HepG2 (cell line): ENCODE measurements at regions not wholly inside any gene's neighbourhood (a gene's known extent, or its start where the extent isn't known, plus 50 kb on each side); places are given as distances from the start of the nearest gene placed in this dataset.
A peak's percentile ranks its signal among the peaks of the same experiment; 100 is the strongest.

ENCODE experiments used
- FOSL2 ChIP-seq: sonication (generic); formaldehyde crosslinking; IDR thresholded peaks from 2 replicates; pipeline ENCODE4 v1.4.0; 2020; ENCODE audit warnings: missing genetic modification reagents
- HDAC2 ChIP-seq: sonication (generic); formaldehyde crosslinking; IDR thresholded peaks from 2 replicates; pipeline ENCODE4 v1.4.0; 2020; ENCODE audit warnings: missing genetic modification reagents
- HHEX ChIP-seq: IDR thresholded peaks from 2 replicates; pipeline ENCODE4 v1.6.1; 2016; ENCODE audit warnings: control low read depth
- IKZF4 ChIP-seq: sonication (generic); formaldehyde crosslinking; IDR thresholded peaks from 2 replicates; pipeline ENCODE4 v1.5.1; 2020; ENCODE audit warnings: borderline replicate concordance, mild to moderate bottlenecking, low read depth, missing genetic modification reagents; ENCODE audit errors: not compliant biosample characterization
- IRF2 ChIP-seq: IDR thresholded peaks from 2 replicates; pipeline ENCODE4 v1.6.1; 2018; ENCODE audit warnings: missing genetic modification reagents, missing compliant biosample characterization
- KDM1A ChIP-seq: IDR thresholded peaks from 2 replicates; pipeline ENCODE4 v1.6.1; 2016; ENCODE audit warnings: missing compliant biosample characterization
- KDM5A ChIP-seq: fragments of 200-600 bp; sonication (generic); IDR thresholded peaks from 2 replicates; pipeline ENCODE4 v1.7.0; 2018; ENCODE audit warnings: antibody characterized with exemption, mild to moderate bottlenecking, low read length, borderline replicate concordance
- MAFK ChIP-seq, 2 experiments: IDR thresholded peaks in 1 of 2; conservative IDR thresholded peaks in 1 of 2; 2 replicates each; pipeline ENCODE4 v1.6.1; 2011; ENCODE audit warnings: improper control_type of control experiment in 2 of 2, low read length in 2 of 2
- NFE2 ChIP-seq: sonication (generic); formaldehyde crosslinking; IDR thresholded peaks from 2 replicates; pipeline ENCODE4 v1.4.0; 2020; ENCODE audit warnings: missing genetic modification reagents
- PTBP1 ChIP-seq: fragments of 200-400 bp; formaldehyde crosslinking; IDR thresholded peaks from 2 replicates; pipeline ENCODE4 v1.6.1; 2018; ENCODE audit warnings: low read length, low read depth; ENCODE audit not compliant: poor library complexity, severe bottlenecking
- RXRB ChIP-seq: IDR thresholded peaks from 2 replicates; pipeline ENCODE4 v1.6.1; 2016; ENCODE audit warnings: borderline replicate concordance, missing genetic modification reagents, missing compliant biosample characterization
- SIX1 ChIP-seq: sonication (generic); formaldehyde crosslinking; IDR thresholded peaks from 2 replicates; pipeline ENCODE4 v1.4.0; 2020; ENCODE audit warnings: missing genetic modification reagents, borderline replicate concordance
- SOX5 ChIP-seq: IDR thresholded peaks from 2 replicates; pipeline ENCODE4 v1.6.1; 2016; ENCODE audit warnings: borderline replicate concordance
- SP5 ChIP-seq: IDR thresholded peaks from 2 replicates; pipeline ENCODE4 v1.6.1; 2016; ENCODE audit warnings: low read depth, borderline replicate concordance
- SRSF1 ChIP-seq: fragments of 200-400 bp; formaldehyde crosslinking; optimal IDR thresholded peaks from 2 replicates; pipeline ENCODE3; 2017; ENCODE audit warnings: mild to moderate bottlenecking, low read depth, low read length, moderate library complexity
- ZBTB7A ChIP-seq: sonication (generic); formaldehyde crosslinking; IDR thresholded peaks from 2 replicates; pipeline ENCODE4 v1.8.0; 2022; ENCODE audit warnings: mild to moderate bottlenecking, missing genetic modification reagents
- ZFP82 ChIP-seq: sonication (generic); formaldehyde crosslinking; IDR thresholded peaks from 2 replicates; pipeline ENCODE4 v1.5.1; 2020; ENCODE audit warnings: mild to moderate bottlenecking, missing genetic modification reagents, borderline replicate concordance
- ZNF550 ChIP-seq: sonication (generic); formaldehyde crosslinking; IDR thresholded peaks from 2 replicates; pipeline ENCODE4 v1.4.0; 2020; ENCODE audit warnings: mild to moderate bottlenecking, missing genetic modification reagents, borderline replicate concordance
- ZNF629 ChIP-seq: sonication (generic); formaldehyde crosslinking; conservative IDR thresholded peaks from 2 replicates; pipeline ENCODE4 v1.5.0; 2020; ENCODE audit warnings: missing genetic modification reagents
- ZNF644 ChIP-seq: IDR thresholded peaks from 2 replicates; pipeline ENCODE4 v1.6.1; 2016; ENCODE audit warnings: low read depth
- ZNF709 ChIP-seq: sonication (generic); formaldehyde crosslinking; IDR thresholded peaks from 2 replicates; pipeline ENCODE4 v1.5.0; 2020; ENCODE audit warnings: mild to moderate bottlenecking, missing genetic modification reagents
- ZNF772 ChIP-seq: sonication (generic); formaldehyde crosslinking; IDR thresholded peaks from 2 replicates; pipeline ENCODE4 v1.5.0; 2020; ENCODE audit warnings: mild to moderate bottlenecking, missing genetic modification reagents
- ZNF792 ChIP-seq: IDR thresholded peaks from 2 replicates; pipeline ENCODE4 v1.6.1; 2016
- TF ChIP-seq, protein P1 (sequence below): sonication (generic); formaldehyde crosslinking; IDR thresholded peaks from 2 replicates; pipeline ENCODE4 v1.9.0; 2021; ENCODE audit warnings: missing genetic modification reagents, mild to moderate bottlenecking, borderline replicate concordance
- TF ChIP-seq, protein P2 (sequence below): sonication (generic); formaldehyde crosslinking; IDR thresholded peaks from 2 replicates; pipeline ENCODE4 v1.4.0; 2020; ENCODE audit warnings: missing genetic modification reagents
- TF ChIP-seq, protein P3 (sequence below): IDR thresholded peaks from 2 replicates; pipeline ENCODE4 v1.6.1; 2016; ENCODE audit warnings: mild to moderate bottlenecking, missing biosample characterization, missing genetic modification reagents
- TF ChIP-seq, protein P4 (sequence below): sonication (generic); formaldehyde crosslinking; IDR thresholded peaks from 2 replicates; pipeline ENCODE4 v1.9.0; 2021; ENCODE audit warnings: missing genetic modification reagents, borderline replicate concordance

DNA sequence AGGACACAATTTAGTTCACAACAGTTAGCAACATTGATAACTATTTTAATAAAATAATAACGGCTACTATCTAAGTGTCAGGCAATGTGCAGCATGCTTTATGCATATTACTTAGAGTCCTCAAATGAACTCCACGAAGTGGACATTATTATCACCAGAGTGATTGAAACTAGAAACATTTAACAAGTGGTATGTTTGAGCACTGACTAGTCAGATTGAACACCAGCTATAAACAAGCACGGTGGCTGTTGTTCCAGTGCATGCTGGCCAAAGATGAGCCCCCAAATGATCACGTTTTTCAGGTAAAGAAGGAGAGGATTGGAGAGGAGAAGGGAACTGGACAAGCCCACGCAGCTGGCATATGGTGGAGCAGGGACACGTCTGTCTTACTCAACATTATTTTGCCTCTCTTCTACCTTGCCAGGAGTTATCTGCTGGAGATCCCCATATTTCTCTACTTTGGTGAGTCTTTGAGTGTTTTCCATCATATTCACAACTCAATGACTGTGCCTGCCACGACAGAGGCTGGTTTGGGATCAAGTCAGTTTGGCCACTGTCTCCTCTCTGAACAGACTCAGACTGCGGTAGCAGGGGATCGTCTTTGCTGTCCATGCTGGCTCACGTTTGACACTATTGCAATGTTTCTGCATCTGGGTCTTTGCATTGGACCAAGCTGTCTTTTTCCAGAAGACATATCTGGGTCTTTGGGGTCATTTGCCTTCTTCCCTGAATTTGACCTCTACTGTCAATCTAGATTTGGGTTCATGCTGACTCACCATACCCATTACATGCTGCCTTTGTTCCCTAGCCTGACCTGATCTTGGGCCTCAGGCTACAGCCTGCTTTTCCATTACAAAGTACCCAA lies 66.0 kb upstream of the ACSL3 start (continued):
- no peak for TF ChIP-seq IKZF4 (CRISPR knock-in tag)
- 0 out of 2 replicates have a peak, but pooled peaks have one; percentile 15 for TF ChIP-seq SIX1 (CRISPR knock-in tag)
- TF ChIP-seq SRSF1 = no peak
- TF ChIP-seq PTBP1 = no peak
- TF ChIP-seq SP5 (CRISPR knock-in tag) = no peak
- TF ChIP-seq, protein P1, sequence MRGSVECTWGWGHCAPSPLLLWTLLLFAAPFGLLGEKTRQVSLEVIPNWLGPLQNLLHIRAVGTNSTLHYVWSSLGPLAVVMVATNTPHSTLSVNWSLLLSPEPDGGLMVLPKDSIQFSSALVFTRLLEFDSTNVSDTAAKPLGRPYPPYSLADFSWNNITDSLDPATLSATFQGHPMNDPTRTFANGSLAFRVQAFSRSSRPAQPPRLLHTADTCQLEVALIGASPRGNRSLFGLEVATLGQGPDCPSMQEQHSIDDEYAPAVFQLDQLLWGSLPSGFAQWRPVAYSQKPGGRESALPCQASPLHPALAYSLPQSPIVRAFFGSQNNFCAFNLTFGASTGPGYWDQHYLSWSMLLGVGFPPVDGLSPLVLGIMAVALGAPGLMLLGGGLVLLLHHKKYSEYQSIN (CRISPR knock-in tag) = no peak
- TF ChIP-seq, protein P2, sequence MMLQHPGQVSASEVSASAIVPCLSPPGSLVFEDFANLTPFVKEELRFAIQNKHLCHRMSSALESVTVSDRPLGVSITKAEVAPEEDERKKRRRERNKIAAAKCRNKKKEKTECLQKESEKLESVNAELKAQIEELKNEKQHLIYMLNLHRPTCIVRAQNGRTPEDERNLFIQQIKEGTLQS (CRISPR knock-in tag) = peak; percentile 51; the same call in 1 of the 2 replicates
- TF ChIP-seq, protein P3, sequence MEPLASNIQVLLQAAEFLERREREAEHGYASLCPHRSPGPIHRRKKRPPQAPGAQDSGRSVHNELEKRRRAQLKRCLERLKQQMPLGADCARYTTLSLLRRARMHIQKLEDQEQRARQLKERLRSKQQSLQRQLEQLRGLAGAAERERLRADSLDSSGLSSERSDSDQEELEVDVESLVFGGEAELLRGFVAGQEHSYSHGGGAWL (CRISPR knock-in tag) = peak; percentile 12; the same call in 1 of the 2 replicates
- TF ChIP-seq RXRB = 0 out of 2 replicates have a peak, but pooled peaks have one; percentile 28
- peak; percentile 84 for TF ChIP-seq FOSL2 (CRISPR knock-in tag)
- TF ChIP-seq ZNF709 (CRISPR knock-in tag) = no peak
- peak; percentile 59; the same call in 1 of the 2 replicates for TF ChIP-seq NFE2 (CRISPR knock-in tag)
- TF ChIP-seq SOX5 = peak; percentile 26; the same call in 1 of the 2 replicates
- no peak for TF ChIP-seq KDM1A (CRISPR knock-in tag)
- no peak for TF ChIP-seq HHEX (CRISPR knock-in tag)
- TF ChIP-seq KDM5A = no peak
- 0 out of 2 replicates have a peak, but pooled peaks have one; percentile 26 for TF ChIP-seq ZNF792
- peak; percentile 13; the same call in 1 of the 2 replicates for TF ChIP-seq HDAC2 (CRISPR knock-in tag)
- no peak for TF ChIP-seq ZNF772 (CRISPR knock-in tag)
- peak; percentile 66; the same call in 1 of the 2 replicates for TF ChIP-seq ZNF629
- TF ChIP-seq ZBTB7A = no peak
- peak; percentile 48; the same call in 1 of the 2 replicates for TF ChIP-seq ZFP82 (CRISPR knock-in tag)
- TF ChIP-seq MAFK (conservative IDR thresholded peaks at IDR 0.05 in 1 of 2, IDR thresholded peaks at IDR 0.05 in 1 of 2; ENCODE audit: low read length in 2 of 2) = 0 out of 4 replicates have a peak, but pooled peaks of 1 of the 2 experiments have one; percentile 12
- TF ChIP-seq ZNF644 (CRISPR knock-in tag) = peak; percentile 52; the same call in 1 of the 2 replicates
- 0 out of 2 replicates have a peak, but pooled peaks have one; percentile 25 for TF ChIP-seq IRF2 (CRISPR knock-in tag)
- TF ChIP-seq, protein P4, sequence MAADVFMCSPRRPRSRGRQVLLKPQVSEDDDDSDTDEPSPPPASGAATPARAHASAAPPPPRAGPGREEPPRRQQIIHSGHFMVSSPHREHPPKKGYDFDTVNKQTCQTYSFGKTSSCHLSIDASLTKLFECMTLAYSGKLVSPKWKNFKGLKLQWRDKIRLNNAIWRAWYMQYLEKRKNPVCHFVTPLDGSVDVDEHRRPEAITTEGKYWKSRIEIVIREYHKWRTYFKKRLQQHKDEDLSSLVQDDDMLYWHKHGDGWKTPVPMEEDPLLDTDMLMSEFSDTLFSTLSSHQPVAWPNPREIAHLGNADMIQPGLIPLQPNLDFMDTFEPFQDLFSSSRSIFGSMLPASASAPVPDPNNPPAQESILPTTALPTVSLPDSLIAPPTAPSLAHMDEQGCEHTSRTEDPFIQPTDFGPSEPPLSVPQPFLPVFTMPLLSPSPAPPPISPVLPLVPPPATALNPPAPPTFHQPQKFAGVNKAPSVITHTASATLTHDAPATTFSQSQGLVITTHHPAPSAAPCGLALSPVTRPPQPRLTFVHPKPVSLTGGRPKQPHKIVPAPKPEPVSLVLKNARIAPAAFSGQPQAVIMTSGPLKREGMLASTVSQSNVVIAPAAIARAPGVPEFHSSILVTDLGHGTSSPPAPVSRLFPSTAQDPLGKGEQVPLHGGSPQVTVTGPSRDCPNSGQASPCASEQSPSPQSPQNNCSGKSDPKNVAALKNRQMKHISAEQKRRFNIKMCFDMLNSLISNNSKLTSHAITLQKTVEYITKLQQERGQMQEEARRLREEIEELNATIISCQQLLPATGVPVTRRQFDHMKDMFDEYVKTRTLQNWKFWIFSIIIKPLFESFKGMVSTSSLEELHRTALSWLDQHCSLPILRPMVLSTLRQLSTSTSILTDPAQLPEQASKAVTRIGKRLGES = no peak
- TF ChIP-seq ZNF550 (CRISPR knock-in tag) = no peak
